ENCODE measurements at regions not wholly inside any gene's neighbourhood (a gene's known extent, or its start where the extent isn't known, plus 50 kb on each side); places are given as distances from the start of the nearest gene placed in this dataset.

DNA sequence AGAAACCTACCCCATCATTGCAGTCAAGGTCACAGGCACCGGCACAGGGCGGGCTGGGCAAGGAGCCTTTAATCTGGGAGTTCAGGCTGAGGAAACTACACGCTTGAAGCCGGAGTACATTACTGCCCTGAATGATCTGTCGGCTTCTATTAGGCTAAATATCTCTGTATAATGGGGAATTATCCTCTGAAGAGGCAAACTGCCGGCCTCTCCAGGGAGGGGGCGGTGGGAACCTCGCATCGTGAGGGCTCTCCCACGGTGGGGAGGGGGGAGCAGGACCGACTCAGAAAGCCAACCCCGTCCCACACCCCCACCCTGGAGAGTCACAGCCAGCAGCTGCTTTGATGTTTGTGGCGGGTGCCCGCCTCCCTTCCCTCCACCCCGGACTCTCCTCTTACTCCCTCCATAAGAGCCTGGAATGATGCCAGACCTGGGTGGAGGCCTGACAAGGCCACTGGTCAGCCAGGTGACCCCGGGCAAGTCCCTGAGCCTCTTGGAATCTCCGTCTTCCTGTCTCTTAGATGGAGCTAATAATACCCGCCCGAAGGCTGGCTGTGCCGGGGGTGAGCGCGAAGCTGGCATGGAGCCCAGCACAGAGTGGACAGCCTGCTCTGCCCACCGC is 63.4 kb upstream of the LINGO1 start:
- H3K4me3 ChIP-seq (ENCODE audit: low read length): no peak overlapping the region

GRCh38 chr15:77695548-77695947 is 62.8 kb upstream of the LINGO1 start:
- Histone ChIP-seq H3K27me3 (ENCODE audit: insufficient read depth, low read depth, low read length) (no peaks in the 10 kb centered on the region), H4K20me1 (ENCODE audit: insufficient read depth) (no peaks in the 10 kb centered on the region), H3K9me2 (ENCODE audit: insufficient read depth, low read length) (no peaks in the 10 kb centered on the region), H3K9me3 (ENCODE audit: low read length) (no peaks in the 10 kb centered on the region), H3K79me2 (replicated peaks; ENCODE audit: insufficient read depth, low read length) (no peaks in the 10 kb centered on the region), H3K4me3 (ENCODE audit: low read length) (no peak overlapping the region), H2AFZ (ENCODE audit: low read depth, low read length) (no peak overlapping the region), H3F3A (ENCODE audit: insufficient read depth, low read length, poor library complexity, severe bottlenecking) (no peaks in the 10 kb centered on the region), H3K36me3 (ENCODE audit: insufficient read depth, low read length) (no peaks in the 10 kb centered on the region), H3K27ac (ENCODE audit: low read length) (no peak overlapping the region), H3K9ac (ENCODE audit: low read length) (no peak overlapping the region), H3K4me2 (ENCODE audit: low read length) (no peak overlapping the region)
- TF ChIP-seq EP300 (conservative IDR thresholded peaks at IDR 0.05; ENCODE audit: poor library complexity, severe bottlenecking) (no peak), EZH2 (IDR thresholded peaks at IDR 0.05; ENCODE audit: borderline replicate concordance, insufficient read depth, low read length, poor library complexity, severe bottlenecking) (no peak), MXI1 (conservative IDR thresholded peaks at IDR 0.05; ENCODE audit: poor library complexity, severe bottlenecking) (no peak), RAD21 (conservative IDR thresholded peaks at IDR 0.05) (no peak), TAF1 (IDR thresholded peaks at IDR 0.05; ENCODE audit: low read depth) (no peak), SMC3 (conservative IDR thresholded peaks at IDR 0.05; ENCODE audit: poor library complexity) (no peak), POLR2AphosphoS5 (IDR thresholded peaks at IDR 0.05) (no peak)
- TF ChIP-seq, protein P1, sequence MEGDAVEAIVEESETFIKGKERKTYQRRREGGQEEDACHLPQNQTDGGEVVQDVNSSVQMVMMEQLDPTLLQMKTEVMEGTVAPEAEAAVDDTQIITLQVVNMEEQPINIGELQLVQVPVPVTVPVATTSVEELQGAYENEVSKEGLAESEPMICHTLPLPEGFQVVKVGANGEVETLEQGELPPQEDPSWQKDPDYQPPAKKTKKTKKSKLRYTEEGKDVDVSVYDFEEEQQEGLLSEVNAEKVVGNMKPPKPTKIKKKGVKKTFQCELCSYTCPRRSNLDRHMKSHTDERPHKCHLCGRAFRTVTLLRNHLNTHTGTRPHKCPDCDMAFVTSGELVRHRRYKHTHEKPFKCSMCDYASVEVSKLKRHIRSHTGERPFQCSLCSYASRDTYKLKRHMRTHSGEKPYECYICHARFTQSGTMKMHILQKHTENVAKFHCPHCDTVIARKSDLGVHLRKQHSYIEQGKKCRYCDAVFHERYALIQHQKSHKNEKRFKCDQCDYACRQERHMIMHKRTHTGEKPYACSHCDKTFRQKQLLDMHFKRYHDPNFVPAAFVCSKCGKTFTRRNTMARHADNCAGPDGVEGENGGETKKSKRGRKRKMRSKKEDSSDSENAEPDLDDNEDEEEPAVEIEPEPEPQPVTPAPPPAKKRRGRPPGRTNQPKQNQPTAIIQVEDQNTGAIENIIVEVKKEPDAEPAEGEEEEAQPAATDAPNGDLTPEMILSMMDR (IDR thresholded peaks at IDR 0.05; ENCODE audit: poor library complexity, severe bottlenecking): no peak
- TF ChIP-seq, protein P2, sequence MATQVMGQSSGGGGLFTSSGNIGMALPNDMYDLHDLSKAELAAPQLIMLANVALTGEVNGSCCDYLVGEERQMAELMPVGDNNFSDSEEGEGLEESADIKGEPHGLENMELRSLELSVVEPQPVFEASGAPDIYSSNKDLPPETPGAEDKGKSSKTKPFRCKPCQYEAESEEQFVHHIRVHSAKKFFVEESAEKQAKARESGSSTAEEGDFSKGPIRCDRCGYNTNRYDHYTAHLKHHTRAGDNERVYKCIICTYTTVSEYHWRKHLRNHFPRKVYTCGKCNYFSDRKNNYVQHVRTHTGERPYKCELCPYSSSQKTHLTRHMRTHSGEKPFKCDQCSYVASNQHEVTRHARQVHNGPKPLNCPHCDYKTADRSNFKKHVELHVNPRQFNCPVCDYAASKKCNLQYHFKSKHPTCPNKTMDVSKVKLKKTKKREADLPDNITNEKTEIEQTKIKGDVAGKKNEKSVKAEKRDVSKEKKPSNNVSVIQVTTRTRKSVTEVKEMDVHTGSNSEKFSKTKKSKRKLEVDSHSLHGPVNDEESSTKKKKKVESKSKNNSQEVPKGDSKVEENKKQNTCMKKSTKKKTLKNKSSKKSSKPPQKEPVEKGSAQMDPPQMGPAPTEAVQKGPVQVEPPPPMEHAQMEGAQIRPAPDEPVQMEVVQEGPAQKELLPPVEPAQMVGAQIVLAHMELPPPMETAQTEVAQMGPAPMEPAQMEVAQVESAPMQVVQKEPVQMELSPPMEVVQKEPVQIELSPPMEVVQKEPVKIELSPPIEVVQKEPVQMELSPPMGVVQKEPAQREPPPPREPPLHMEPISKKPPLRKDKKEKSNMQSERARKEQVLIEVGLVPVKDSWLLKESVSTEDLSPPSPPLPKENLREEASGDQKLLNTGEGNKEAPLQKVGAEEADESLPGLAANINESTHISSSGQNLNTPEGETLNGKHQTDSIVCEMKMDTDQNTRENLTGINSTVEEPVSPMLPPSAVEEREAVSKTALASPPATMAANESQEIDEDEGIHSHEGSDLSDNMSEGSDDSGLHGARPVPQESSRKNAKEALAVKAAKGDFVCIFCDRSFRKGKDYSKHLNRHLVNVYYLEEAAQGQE (IDR thresholded peaks at IDR 0.05; ENCODE audit: borderline replicate concordance): no peak

More for the DNA sequence above, 63.4 kb upstream of the LINGO1 start:
- no peaks in the 10 kb centered on the region for H3K27me3 ChIP-seq (ENCODE audit: insufficient read depth, low read depth, low read length)
- H3K9me2 ChIP-seq (ENCODE audit: insufficient read depth, low read length): no peaks in the 10 kb centered on the region
- no peak overlapping the region for H3K4me2 ChIP-seq (ENCODE audit: low read length)
- H3K9me3 ChIP-seq (ENCODE audit: low read length): no peaks in the 10 kb centered on the region
- no peaks in the 10 kb centered on the region for H3K79me2 ChIP-seq (replicated peaks; ENCODE audit: insufficient read depth, low read length)
- H2AFZ ChIP-seq (ENCODE audit: low read depth, low read length): no peak overlapping the region
- no peak overlapping the region for H3K27ac ChIP-seq (ENCODE audit: low read length)
- TF ChIP-seq TAF1 (IDR thresholded peaks at IDR 0.05; ENCODE audit: low read depth): no peak
- TF ChIP-seq, protein P2 (IDR thresholded peaks at IDR 0.05; ENCODE audit: borderline replicate concordance): no peak
- no peak for TF ChIP-seq SMC3 (conservative IDR thresholded peaks at IDR 0.05; ENCODE audit: poor library complexity)
- TF ChIP-seq, protein P1 (IDR thresholded peaks at IDR 0.05; ENCODE audit: poor library complexity, severe bottlenecking): no peak
- TF ChIP-seq EP300 (conservative IDR thresholded peaks at IDR 0.05; ENCODE audit: poor library complexity, severe bottlenecking): no peak
- no peak for TF ChIP-seq RAD21 (conservative IDR thresholded peaks at IDR 0.05)
- no peak for TF ChIP-seq POLR2AphosphoS5 (IDR thresholded peaks at IDR 0.05)
- TF ChIP-seq MXI1 (conservative IDR thresholded peaks at IDR 0.05; ENCODE audit: poor library complexity, severe bottlenecking): no peak
- no peak for TF ChIP-seq EZH2 (IDR thresholded peaks at IDR 0.05; ENCODE audit: borderline replicate concordance, insufficient read depth, low read length, poor library complexity, severe bottlenecking)
- H3K36me3 ChIP-seq (ENCODE audit: insufficient read depth, low read length): no peaks in the 10 kb centered on the region
- H3K9ac ChIP-seq (ENCODE audit: low read length): no peak overlapping the region
- no peaks in the 10 kb centered on the region for H4K20me1 ChIP-seq (ENCODE audit: insufficient read depth)
- H3F3A ChIP-seq (ENCODE audit: insufficient read depth, low read length, poor library complexity, severe bottlenecking): no peaks in the 10 kb centered on the region

All from neural cell (in vitro differentiated cells).